ENCODE measurements at regions not wholly inside any gene's neighbourhood (a gene's known extent, or its start where the extent isn't known, plus 50 kb on each side); places are given as distances from the start of the nearest gene placed in this dataset.
"Not testable (repeated sequence)": the region's sequence is repeated elsewhere in the genome, so short reads cannot be mapped to it uniquely, and the experiment has no call there.

DNA sequence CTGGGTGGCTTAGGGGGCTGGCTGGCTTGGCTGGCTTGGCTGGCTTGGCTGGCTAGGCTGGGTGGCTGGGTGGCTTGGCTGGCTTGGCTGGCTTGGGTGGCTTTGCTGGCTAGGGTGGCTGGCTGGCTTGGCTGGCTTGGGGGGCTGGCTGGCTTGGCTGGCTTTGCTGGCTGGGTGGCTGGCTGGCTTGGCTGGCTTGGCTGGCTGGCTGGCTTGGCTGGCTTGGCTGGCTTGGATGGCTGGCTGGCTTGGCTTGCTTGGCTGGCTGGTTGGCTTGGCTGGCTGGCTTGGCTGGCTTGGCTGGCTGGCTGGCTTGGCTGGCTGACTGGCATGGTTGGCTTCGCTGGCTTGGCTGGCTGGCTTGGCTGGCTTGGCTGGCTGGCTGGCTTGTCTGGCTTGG is 439.4 kb downstream of the GOLGA6L6 start:
- not testable (repeated sequence) for TF ChIP-seq CTCF (conservative IDR thresholded peaks at IDR 0.05; ENCODE audit: low read depth, low read length); ELK1 (IDR thresholded peaks at IDR 0.05; ENCODE audit: borderline replicate concordance, low read depth, low read length); POLR2A (IDR thresholded peaks at IDR 0.05; ENCODE audit: low read depth, low read length); BHLHE40 (IDR thresholded peaks at IDR 0.05; ENCODE audit: low read depth, low read length); MAFK (IDR thresholded peaks at IDR 0.05; ENCODE audit: low read depth, low read length); CEBPB (IDR thresholded peaks at IDR 0.05; ENCODE audit: low read depth, low read length)
